ENCODE measurements at regions not wholly inside any gene's neighbourhood (a gene's known extent, or its start where the extent isn't known, plus 50 kb on each side); places are given as distances from the start of the nearest gene placed in this dataset.
"Not testable (repeated sequence)": the region's sequence is repeated elsewhere in the genome, so short reads cannot be mapped to it uniquely, and the experiment has no call there.

DNA sequence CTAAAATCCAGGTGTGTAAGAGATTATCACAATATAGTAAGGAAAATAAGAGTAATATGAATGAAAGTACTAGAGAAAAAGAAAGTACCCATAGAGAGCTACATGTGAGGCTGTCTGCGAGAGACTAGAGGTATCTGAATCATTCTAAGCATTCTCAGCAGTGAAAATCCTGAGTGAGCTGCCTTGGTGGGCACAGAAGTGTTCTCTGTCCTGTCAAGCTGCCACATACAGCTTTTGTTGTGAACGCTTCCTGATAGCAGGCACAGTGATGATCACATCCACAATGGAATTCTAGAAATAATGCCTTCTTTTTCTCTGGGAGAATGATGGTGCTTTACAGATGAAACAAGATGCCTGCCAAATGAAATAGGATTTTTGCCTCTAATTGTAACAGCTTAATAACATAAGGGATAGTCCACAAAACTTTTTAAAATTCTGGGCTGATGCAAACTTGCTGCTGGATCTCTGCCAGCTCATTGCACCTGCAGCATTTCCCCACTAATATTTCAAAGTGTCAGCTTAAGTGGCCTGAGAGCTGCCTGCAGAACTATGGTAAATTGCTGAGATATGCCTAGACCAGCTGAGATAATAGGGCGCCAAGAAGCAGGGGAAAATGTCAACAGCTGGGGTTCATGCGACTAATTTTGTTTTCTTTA is 620.5 kb downstream of the DOK5 start:
- DNase-seq (ENCODE audit: low spot score) (no peak), FAIRE-seq (no peak)

- DNase-seq (ENCODE audit: low spot score) (no peak), FAIRE-seq (no peak)
Observed at GRCh38 chr20:55094353-55094861, 619.0 kb downstream of the DOK5 start.

DNA sequence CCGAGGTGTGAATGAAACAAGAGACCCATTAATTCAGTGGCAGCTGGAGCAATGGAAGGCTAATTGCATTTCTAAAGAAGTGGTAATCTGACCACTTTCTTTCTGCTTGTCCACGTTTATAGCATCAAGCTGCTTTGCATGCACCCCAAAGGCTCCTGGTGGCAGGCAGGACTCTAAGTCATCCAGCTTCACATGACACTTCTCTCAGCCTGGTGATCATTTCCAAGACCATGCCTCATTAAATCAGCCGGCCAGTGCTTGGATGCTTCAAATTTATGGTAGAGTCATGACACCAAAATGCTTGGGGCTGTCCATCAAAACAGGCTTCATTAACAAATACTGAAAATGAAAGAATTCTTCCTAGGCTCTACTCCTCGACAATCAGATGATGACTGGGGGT is 614.9 kb downstream of the DOK5 start:
- DNase-seq (ENCODE audit: low spot score) (no peak), FAIRE-seq (no peak)

DNA sequence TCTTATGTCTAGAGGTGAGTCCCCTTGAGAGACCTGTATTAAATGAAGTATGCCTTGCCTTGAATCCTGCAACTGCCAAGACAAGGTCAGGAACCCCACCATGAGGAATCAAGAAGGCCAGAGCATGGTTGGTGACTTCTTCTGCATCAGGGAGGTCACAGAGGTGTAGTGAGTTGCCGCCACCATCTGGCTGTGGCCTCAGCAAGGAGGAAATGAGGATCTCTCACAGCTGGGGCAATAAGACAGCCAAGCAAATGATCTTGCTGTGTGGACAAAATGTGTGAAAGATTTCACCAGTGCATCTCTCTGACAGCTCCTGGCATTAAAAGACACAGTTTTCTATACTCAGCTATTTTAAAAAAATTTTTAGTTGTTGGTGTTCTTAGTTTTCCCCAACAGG is 611.0 kb downstream of the DOK5 start:
- DNase-seq (ENCODE audit: low spot score), result no peak
- no peak for FAIRE-seq

- FAIRE-seq, result no peak
- no peak for DNase-seq (ENCODE audit: low spot score)
Observed at GRCh38 chr20:55079917-55080316, 604.5 kb downstream of the DOK5 start.

GRCh38 chr20:55074266-55074840 is 599.0 kb downstream of the DOK5 start:
- not testable (repeated sequence) for FAIRE-seq; DNase-seq (ENCODE audit: low spot score)

DNA sequence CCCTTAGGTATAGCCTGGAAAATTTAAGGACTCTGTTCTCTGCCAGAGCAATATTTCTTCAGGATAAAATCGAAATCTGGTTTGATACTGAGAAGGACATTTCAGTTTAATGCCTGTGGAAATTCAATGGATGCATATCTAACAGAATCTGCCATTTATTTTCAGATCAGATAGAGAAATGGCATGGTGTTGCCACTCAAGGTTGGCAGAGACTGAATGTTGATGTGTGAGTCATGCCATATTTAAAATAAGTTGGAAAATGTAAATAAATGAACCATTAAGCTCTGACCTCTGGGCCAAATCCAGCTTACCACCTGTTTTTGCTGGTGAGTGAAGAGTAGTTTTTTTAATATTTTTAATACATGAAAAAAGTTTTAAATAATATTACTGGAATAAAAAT is 594.6 kb downstream of the DOK5 start:
- DNase-seq (ENCODE audit: low spot score) (no peak), FAIRE-seq (peak; percentile 63)

- FAIRE-seq (no peak), DNase-seq (ENCODE audit: low spot score) (no peak)
Observed at GRCh38 chr20:55067158-55067825, 591.9 kb downstream of the DOK5 start.

DNA sequence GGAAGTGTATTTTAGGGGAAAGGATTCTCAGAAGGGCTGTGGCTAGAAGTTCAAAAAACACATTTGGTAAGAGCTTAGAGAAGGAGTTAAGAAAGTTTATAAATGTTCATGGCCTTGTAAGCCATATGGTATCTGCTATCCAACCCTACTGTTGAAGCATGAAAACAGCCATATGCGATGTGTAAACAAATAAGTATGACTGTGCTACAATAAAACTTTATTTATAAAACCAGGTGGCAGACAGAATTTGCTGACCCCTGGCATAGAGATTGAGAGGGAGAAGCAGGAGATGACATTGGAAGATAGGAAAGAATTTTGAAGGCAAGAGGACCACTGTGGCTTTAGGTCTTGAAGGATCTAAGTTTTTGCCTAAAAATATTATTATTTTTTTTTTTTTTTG is 583.5 kb downstream of the DOK5 start:
- DNase-seq (ENCODE audit: low spot score) (no peak), FAIRE-seq (no peak)

GRCh38 chr20:55057779-55058415 is 582.5 kb downstream of the DOK5 start:
- DNase-seq (ENCODE audit: low spot score), result peak; percentile 31
- no peak for FAIRE-seq

- DNase-seq (ENCODE audit: low spot score) (peak; percentile 23), FAIRE-seq (peak; percentile 50)
Observed at GRCh38 chr20:55054453-55054852, 579.1 kb downstream of the DOK5 start.

- DNase-seq (ENCODE audit: low spot score) (no peak), FAIRE-seq (no peak)
Observed at GRCh38 chr20:55053389-55053788, 578.0 kb downstream of the DOK5 start.

GRCh38 chr20:55052459-55052858 is 577.1 kb downstream of the DOK5 start:
- no peak for FAIRE-seq
- DNase-seq (ENCODE audit: low spot score), result no peak

GRCh38 chr20:55038684-55039083 is 563.3 kb downstream of the DOK5 start:
- no peak for DNase-seq (ENCODE audit: low spot score)
- FAIRE-seq, result no peak

- DNase-seq (ENCODE audit: low spot score), result no peak
- no peak for FAIRE-seq
Observed at GRCh38 chr20:55031971-55032370, 556.6 kb downstream of the DOK5 start.

DNA sequence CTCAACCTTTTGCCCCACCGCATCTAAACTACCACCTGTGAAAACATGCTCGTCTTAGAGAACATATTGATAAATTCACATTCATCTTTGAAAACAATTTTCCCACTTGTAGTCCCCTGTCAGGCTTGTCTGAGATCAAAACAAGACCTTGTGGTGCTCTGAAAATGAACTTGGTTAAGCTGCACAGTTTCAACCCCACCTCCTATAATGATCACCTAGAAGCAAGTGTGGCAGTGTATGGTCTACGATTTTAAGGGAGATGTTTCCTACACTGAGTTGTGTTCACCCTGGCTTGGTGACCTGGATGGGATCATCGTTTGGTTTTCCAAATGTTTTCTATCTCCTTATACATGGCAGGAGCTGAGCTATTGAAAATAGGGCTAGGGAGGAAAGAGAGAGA is 539.4 kb downstream of the DOK5 start:
- FAIRE-seq (no peak), DNase-seq (ENCODE audit: low spot score) (no peak)

DNA sequence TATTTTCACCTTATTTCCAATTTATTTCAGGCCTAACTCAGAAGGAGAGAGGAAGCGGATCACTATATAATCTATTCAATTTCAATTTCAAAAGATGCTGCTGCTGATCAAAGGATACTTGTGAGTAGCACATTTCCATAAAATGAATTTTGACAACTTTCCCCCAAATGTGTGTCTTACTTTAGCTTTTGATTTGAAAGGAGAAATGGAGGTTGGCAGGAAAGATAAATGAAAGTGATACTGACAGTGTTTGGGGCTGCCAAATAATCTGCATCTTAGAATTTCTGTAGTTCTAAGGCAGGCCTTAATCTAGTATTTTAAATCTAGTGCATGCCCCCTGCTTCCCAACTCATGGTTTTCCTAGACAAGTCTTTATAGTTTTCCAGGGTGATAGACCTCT is 535.4 kb downstream of the DOK5 start:
- FAIRE-seq (no peak), DNase-seq (ENCODE audit: low spot score) (no peak)

- DNase-seq (ENCODE audit: low spot score), result no peak
Observed at GRCh38 chr20:55009066-55009465, 533.7 kb downstream of the DOK5 start.

DNA sequence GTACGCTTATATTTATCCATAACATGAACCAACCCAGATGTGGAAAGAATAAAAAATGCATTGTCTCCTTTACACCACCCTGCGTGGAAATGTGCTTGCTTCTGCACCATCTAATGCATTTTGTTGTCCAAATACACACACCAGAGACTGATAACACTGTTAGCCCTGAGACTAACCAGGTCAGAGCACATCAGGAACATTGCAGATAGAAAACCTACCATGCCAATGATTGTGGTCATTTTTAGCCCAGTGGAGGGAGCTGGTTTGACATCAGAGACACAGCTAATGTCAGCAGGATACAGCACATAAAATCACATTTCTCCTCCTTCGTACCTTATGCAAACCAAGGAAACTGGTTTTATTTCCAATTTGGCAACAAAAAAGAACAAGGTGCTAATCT is 528.7 kb downstream of the DOK5 start:
- FAIRE-seq, result peak; percentile 62
- no peak for DNase-seq (ENCODE audit: low spot score)

More at GRCh38 chr20:55009066-55009465, 533.7 kb downstream of the DOK5 start:
- FAIRE-seq, result no peak

DNA sequence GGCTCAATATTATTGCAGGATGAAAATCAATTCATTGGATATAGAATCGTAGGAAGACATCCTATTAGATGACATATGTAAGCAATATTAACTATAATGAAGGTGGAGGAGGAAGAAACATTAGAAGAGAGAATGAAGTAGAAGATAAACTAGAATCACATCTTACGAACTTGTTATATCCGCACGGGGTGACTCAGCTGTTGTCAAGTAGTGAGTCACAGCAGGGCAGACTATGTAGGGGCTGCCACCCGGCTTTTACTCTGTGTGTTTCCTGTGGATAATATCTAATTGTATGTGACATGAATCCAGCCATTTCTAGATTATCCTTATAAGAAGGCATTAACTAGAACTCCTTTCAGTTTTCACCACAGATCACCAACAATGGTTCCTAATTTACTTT is 520.2 kb downstream of the DOK5 start:
- peak; percentile 63 for DNase-seq (ENCODE audit: low spot score)
- peak; percentile 58 for FAIRE-seq

- DNase-seq (ENCODE audit: low spot score) (peak; percentile 23), FAIRE-seq (no peak)
Observed at GRCh38 chr20:54995011-54995410, 519.6 kb downstream of the DOK5 start.

DNA sequence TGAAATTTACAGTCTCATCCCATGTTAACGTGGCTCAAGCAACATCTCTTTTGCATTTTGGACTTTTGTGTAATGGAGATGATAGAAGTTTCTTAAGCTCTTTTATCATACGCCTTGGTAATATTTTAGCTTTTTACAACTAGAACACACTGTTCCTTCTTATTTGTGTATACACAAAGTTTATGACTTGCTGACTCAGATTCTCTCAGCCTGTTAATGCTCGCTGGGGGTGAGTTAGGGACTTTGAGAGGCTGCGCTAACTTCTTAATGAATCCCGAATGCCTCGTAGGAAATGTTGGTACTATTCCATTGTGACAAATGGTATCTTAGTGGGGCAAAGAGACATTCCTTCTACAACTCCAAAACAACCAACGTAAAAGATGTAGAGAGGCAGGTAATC is 509.7 kb downstream of the DOK5 start:
- no peak for FAIRE-seq
- DNase-seq (ENCODE audit: low spot score), result no peak
